Mucosa of rectum (tissue), 2 donors: ENCODE measurements at regions not wholly inside any gene's neighbourhood (a gene's known extent, or its start where the extent isn't known, plus 50 kb on each side); places are given as distances from the start of the nearest gene placed in this dataset.

Experiments
- H3K27ac ChIP-seq, 2 donors: one replicate each; pipeline ENCODE4 v1.7.0; 2013; ENCODE audit warnings: inconsistent platforms in 2 of 2, low read depth in 2 of 2, low read length in 2 of 2
- H3K27me3 ChIP-seq, 2 donors: one replicate each; pipeline ENCODE4 v1.7.0; 2013; ENCODE audit warnings: low read length in 2 of 2; ENCODE audit not compliant: control insufficient read depth in 2 of 2, insufficient read depth in 2 of 2
- H3K36me3 ChIP-seq, 2 donors: one replicate each; pipeline ENCODE4 v1.7.0; 2013; ENCODE audit warnings: low read length in 2 of 2; ENCODE audit not compliant: control insufficient read depth in 2 of 2, insufficient read depth in 2 of 2
- H3K4me1 ChIP-seq, 2 donors: one replicate each; pipeline ENCODE4 v1.7.0; 2013; ENCODE audit warnings: low read length in 2 of 2, mild to moderate bottlenecking in 1 of 2; ENCODE audit not compliant: control insufficient read depth in 2 of 2, insufficient read depth in 2 of 2
- H3K4me3 ChIP-seq, 2 donors: one replicate each; pipeline ENCODE4 v1.7.0; 2013; ENCODE audit warnings: low read length in 2 of 2
- H3K9ac ChIP-seq, 2 donors: one replicate each; pipeline ENCODE4 v1.7.0; 2013; ENCODE audit warnings: low read length in 2 of 2, low read depth in 1 of 2, mild to moderate bottlenecking in 1 of 2
- H3K9me3 ChIP-seq, 2 donors: one replicate each; pipeline ENCODE4 v1.7.0; 2013; ENCODE audit warnings: low read length in 2 of 2; ENCODE audit not compliant: control insufficient read depth in 2 of 2
- donor health status: healthy.
- donor health status: Normal muscosa, but diverticular disease.

GRCh38 chr2:184030245-184030644, 568.1 kb upstream of the ZNF804A start:
- Histone ChIP-seq H3K4me3 (no peak overlapping the region), H3K4me1 (no peaks in the 10 kb centered on the region), H3K27me3 (no peaks in the 10 kb centered on the region), H3K27ac (no peak overlapping the region), H3K9me3 (no peaks in the 10 kb centered on the region), H3K36me3 (no peaks in the 10 kb centered on the region), H3K9ac (no peak overlapping the region)

- H3K9ac ChIP-seq = no peak overlapping the region
- H3K4me1 ChIP-seq = no peaks in the 10 kb centered on the region
- H3K4me3 ChIP-seq = no peak overlapping the region
- H3K36me3 ChIP-seq = no peaks in the 10 kb centered on the region
- no peaks in the 10 kb centered on the region for H3K9me3 ChIP-seq
- no peak overlapping the region for H3K27ac ChIP-seq
- H3K27me3 ChIP-seq = no peaks in the 10 kb centered on the region
Measured at GRCh38 chr2:184030989-184031388, 567.3 kb upstream of the ZNF804A start.

GRCh38 chr2:184031402-184032147, 566.8 kb upstream of the ZNF804A start:
- Histone ChIP-seq H3K4me1 (no peaks in the 10 kb centered on the region), H3K9me3 (no peaks in the 10 kb centered on the region), H3K36me3 (no peaks in the 10 kb centered on the region), H3K27me3 (no peaks in the 10 kb centered on the region), H3K4me3 (no peak overlapping the region), H3K9ac (no peak overlapping the region), H3K27ac (no peak overlapping the region)

- Histone ChIP-seq H3K9ac (no peak overlapping the region), H3K27me3 (no peaks in the 10 kb centered on the region), H3K4me3 (no peak overlapping the region), H3K4me1 (no peaks in the 10 kb centered on the region), H3K27ac (no peak overlapping the region), H3K36me3 (no peaks in the 10 kb centered on the region), H3K9me3 (no peaks in the 10 kb centered on the region)
Measured at GRCh38 chr2:184032983-184033382, 565.3 kb upstream of the ZNF804A start.

- no peak overlapping the region for H3K9ac ChIP-seq
- no peaks in the 10 kb centered on the region for H3K4me1 ChIP-seq
- H3K27ac ChIP-seq = no peak overlapping the region
- no peak overlapping the region for H3K4me3 ChIP-seq
- H3K36me3 ChIP-seq = no peaks in the 10 kb centered on the region
- H3K9me3 ChIP-seq = no peaks in the 10 kb centered on the region
- no peaks in the 10 kb centered on the region for H3K27me3 ChIP-seq
Measured at GRCh38 chr2:184037273-184037672, 561.1 kb upstream of the ZNF804A start.

- Histone ChIP-seq H3K9ac (no peak overlapping the region), H3K4me3 (no peak overlapping the region), H3K4me1 (no peaks in the 10 kb centered on the region), H3K36me3 (no peaks in the 10 kb centered on the region), H3K27me3 (no peaks in the 10 kb centered on the region), H3K9me3 (peaks cover 0 to 3% of the 10 kb centered on the region in 2 donors), H3K27ac (no peak overlapping the region)
Measured at GRCh38 chr2:184039493-184039892, 558.8 kb upstream of the ZNF804A start.

GRCh38 chr2:184040230-184040629, 558.1 kb upstream of the ZNF804A start:
- Histone ChIP-seq H3K9ac (no peak overlapping the region), H3K36me3 (no peaks in the 10 kb centered on the region), H3K4me3 (no peak overlapping the region), H3K9me3 (peaks cover 0 to 3% of the 10 kb centered on the region in 2 donors), H3K27ac (no peak overlapping the region), H3K4me1 (no peaks in the 10 kb centered on the region), H3K27me3 (no peaks in the 10 kb centered on the region)

- peaks cover 0 to 3% of the 10 kb centered on the region in 2 donors for H3K9me3 ChIP-seq
- no peak overlapping the region for H3K27ac ChIP-seq
- H3K4me1 ChIP-seq = no peaks in the 10 kb centered on the region
Measured at GRCh38 chr2:184041077-184041476, 557.3 kb upstream of the ZNF804A start.

GRCh38 chr2:184041777-184042176, 556.6 kb upstream of the ZNF804A start:
- no peak overlapping the region for H3K27ac ChIP-seq
- H3K36me3 ChIP-seq = no peaks in the 10 kb centered on the region
- no peak overlapping the region for H3K9ac ChIP-seq
- peaks cover 0 to 3% of the 10 kb centered on the region in 2 donors for H3K9me3 ChIP-seq
- H3K4me3 ChIP-seq = no peak overlapping the region
- no peaks in the 10 kb centered on the region for H3K4me1 ChIP-seq
- no peaks in the 10 kb centered on the region for H3K27me3 ChIP-seq

More at GRCh38 chr2:184041077-184041476, 557.3 kb upstream of the ZNF804A start:
- Histone ChIP-seq H3K4me3 (no peak overlapping the region), H3K9ac (no peak overlapping the region), H3K27me3 (no peaks in the 10 kb centered on the region), H3K36me3 (no peaks in the 10 kb centered on the region)

- H3K36me3 ChIP-seq = no peaks in the 10 kb centered on the region
- no peak overlapping the region for H3K27ac ChIP-seq
- H3K9ac ChIP-seq = no peak overlapping the region
- H3K27me3 ChIP-seq = no peaks in the 10 kb centered on the region
- H3K9me3 ChIP-seq = peaks cover 0 to 3% of the 10 kb centered on the region in 2 donors
- no peak overlapping the region for H3K4me3 ChIP-seq
- no peaks in the 10 kb centered on the region for H3K4me1 ChIP-seq
Measured at GRCh38 chr2:184047536-184047935, 550.8 kb upstream of the ZNF804A start.
